Stimulated activated CD4-positive, alpha-beta T cell treated with anti-CD3 and anti-CD28 coated beads, Interleukin-4, amount 100 ng/mL, for 1 hour (primary cell): ENCODE measurements at regions not wholly inside any gene's neighbourhood (a gene's known extent, or its start where the extent isn't known, plus 50 kb on each side); places are given as distances from the start of the nearest gene placed in this dataset.

ENCODE experiments used
- DNase-seq: peaks from one replicate; pipeline ENCODE4 v3.0.0-alpha.2; 2020

GRCh38 chr2:217749008-217749407 is 253.8 kb downstream of the TNS1 start:
- no peak for DNase-seq

- no peak for DNase-seq
Observed at GRCh38 chr2:217746808-217747207, 256.0 kb downstream of the TNS1 start.

GRCh38 chr2:217743966-217744761 is 258.6 kb downstream of the TNS1 start:
- no peak for DNase-seq

- no peak for DNase-seq
Observed at GRCh38 chr2:217743407-217743806, 259.4 kb downstream of the TNS1 start.

- DNase-seq: no peak
Observed at GRCh38 chr2:217742841-217743240, 260.0 kb downstream of the TNS1 start.

GRCh38 chr2:217742276-217742675 is 260.5 kb downstream of the TNS1 start:
- no peak for DNase-seq

GRCh38 chr2:217741381-217741955 is 261.3 kb downstream of the TNS1 start:
- DNase-seq: no peak

- no peak for DNase-seq
Observed at GRCh38 chr2:217740756-217741155, 262.0 kb downstream of the TNS1 start.

- no peak for DNase-seq
Observed at GRCh38 chr2:217740178-217740577, 262.6 kb downstream of the TNS1 start.

- no peak for DNase-seq
Observed at GRCh38 chr2:217739741-217740140, 263.1 kb downstream of the TNS1 start.

GRCh38 chr2:217738061-217738460 is 264.7 kb downstream of the TNS1 start:
- DNase-seq: no peak

- no peak for DNase-seq
Observed at GRCh38 chr2:217736776-217737550, 265.8 kb downstream of the TNS1 start.

- DNase-seq: no peak
Observed at GRCh38 chr2:217735899-217736298, 266.9 kb downstream of the TNS1 start.

GRCh38 chr2:217735034-217735433 is 267.8 kb downstream of the TNS1 start:
- DNase-seq: no peak

- no peak for DNase-seq
Observed at GRCh38 chr2:217733461-217733860, 269.3 kb downstream of the TNS1 start.

- no peak for DNase-seq
Observed at GRCh38 chr2:217732992-217733391, 269.8 kb downstream of the TNS1 start.

- DNase-seq: no peak
Observed at GRCh38 chr2:217731805-217732204, 271.0 kb downstream of the TNS1 start.

GRCh38 chr2:217729421-217730053 is 273.3 kb downstream of the TNS1 start:
- DNase-seq: no peak

GRCh38 chr2:217727801-217728200 is 275.0 kb downstream of the TNS1 start:
- DNase-seq: no peak

GRCh38 chr2:217725409-217725808 is 277.4 kb downstream of the TNS1 start:
- no peak for DNase-seq

GRCh38 chr2:217724471-217724870 is 278.3 kb downstream of the TNS1 start:
- no peak for DNase-seq

- DNase-seq: no peak
Observed at GRCh38 chr2:217723981-217724380, 278.8 kb downstream of the TNS1 start.

GRCh38 chr2:217722883-217723472 is 279.8 kb downstream of the TNS1 start:
- DNase-seq: no peak
